Tibial artery (tissue), 4 donors: ENCODE measurements at regions not wholly inside any gene's neighbourhood (a gene's known extent, or its start where the extent isn't known, plus 50 kb on each side); places are given as distances from the start of the nearest gene placed in this dataset.

ENCODE experiments used
- DNase-seq, 2 donors: peaks; one replicate each; pipeline ENCODE4 v3.0.0-alpha.2; 2019
- H3K27ac ChIP-seq, 2 donors: fragments of 200-600 bp; sonication (generic) in 1 of 2; 1 replicate in 1 of 2; 2 replicates in 1 of 2; pipeline ENCODE4 v1.5.1; 2018 to 2019; ENCODE audit warnings: mild to moderate bottlenecking in 1 of 2
- H3K27me3 ChIP-seq, 2 donors: fragments of 200-600 bp; sonication (generic) in 1 of 2; one replicate each; pipeline versions ENCODE4 v1.5.1 to v1.6.0; 2016 to 2019
- H3K36me3 ChIP-seq, 3 donors: fragments of 200-600 bp; sonication (generic) in 2 of 3; one replicate each; pipeline ENCODE4 v1.5.1; 2016 to 2019; ENCODE audit warnings: mild to moderate bottlenecking in 2 of 3
- H3K4me1 ChIP-seq, 4 donors: fragments of 200-600 bp; sonication (generic) in 2 of 4; 1 replicate in 3 of 4; 2 replicates in 1 of 4; pipeline ENCODE4 v1.5.1; 2016 to 2019
- H3K4me3 ChIP-seq, 2 donors: fragments of 200-600 bp; sonication (generic) in 1 of 2; 1 replicate in 1 of 2; 2 replicates in 1 of 2; pipeline ENCODE4 v1.5.1; 2018 to 2019; ENCODE audit warnings: mild to moderate bottlenecking in 2 of 2
- H3K9me3 ChIP-seq, 3 donors: fragments of 200-600 bp; sonication (generic) in 1 of 3; one replicate each; pipeline ENCODE4 v1.5.1; 2016 to 2019
- CTCF ChIP-seq, 2 experiments: fragments of 200-600 bp in 1 of 2; fragments of 450-650 bp in 1 of 2; IDR thresholded peaks; one replicate each; pipeline ENCODE4 v1.5.1; 2017 to 2019; ENCODE audit warnings: antibody characterized with exemption in 2 of 2, mild to moderate bottlenecking in 1 of 2, moderate library complexity in 1 of 2
- intact Hi-C: fragments of 100-400 bp; cut with DNase I; formaldehyde crosslinking; loops from one replicate; pipeline ENCODE4 v1.15.0; 2023; ENCODE audit warnings: low total_unique reads

GRCh38 chr22:47284822-47285221 is 522.4 kb downstream of the TBC1D22A start:
- Histone ChIP-seq H3K9me3 (no peaks in the 10 kb centered on the region), H3K27me3 (peaks cover 0 to 49% of the 10 kb centered on the region in 2 donors), H3K4me1 (no peaks in the 10 kb centered on the region), H3K4me3 (no peak overlapping the region), H3K36me3 (no peaks in the 10 kb centered on the region), H3K27ac (no peak overlapping the region)
- TF ChIP-seq CTCF (IDR thresholded peaks at IDR 0.05), result no peak
- no peak for DNase-seq
- intact Hi-C loops, result no loop called here

- no peak for DNase-seq
- Histone ChIP-seq H3K9me3 (no peaks in the 10 kb centered on the region), H3K27ac (no peak overlapping the region), H3K4me3 (no peak overlapping the region), H3K36me3 (no peaks in the 10 kb centered on the region), H3K27me3 (peaks cover 0 to 51% of the 10 kb centered on the region in 2 donors), H3K4me1 (no peaks in the 10 kb centered on the region)
- no peak for TF ChIP-seq CTCF (IDR thresholded peaks at IDR 0.05)
- intact Hi-C loops, result no loop called here
Measured at GRCh38 chr22:47284360-47284759, 521.9 kb downstream of the TBC1D22A start.

GRCh38 chr22:47283616-47284270 is 521.3 kb downstream of the TBC1D22A start:
- Histone ChIP-seq H3K4me3 (no peak overlapping the region), H3K9me3 (no peaks in the 10 kb centered on the region), H3K27me3 (peaks cover 0 to 57% of the 10 kb centered on the region in 2 donors), H3K4me1 (no peaks in the 10 kb centered on the region), H3K36me3 (no peaks in the 10 kb centered on the region), H3K27ac (no peak overlapping the region)
- intact Hi-C loops, result no loop called here
- TF ChIP-seq CTCF (IDR thresholded peaks at IDR 0.05), result no peak
- no peak for DNase-seq

GRCh38 chr22:47282851-47283250 is 520.4 kb downstream of the TBC1D22A start:
- no peak for TF ChIP-seq CTCF (IDR thresholded peaks at IDR 0.05)
- H3K4me1 ChIP-seq, result no peaks in the 10 kb centered on the region
- intact Hi-C loops, result no loop called here

GRCh38 chr22:47282366-47282765 is 519.9 kb downstream of the TBC1D22A start:
- TF ChIP-seq CTCF (IDR thresholded peaks at IDR 0.05), result no peak
- peaks cover 0 to 69% of the 10 kb centered on the region in 2 donors for H3K27me3 ChIP-seq
- H3K36me3 ChIP-seq, result no peaks in the 10 kb centered on the region
- H3K27ac ChIP-seq, result no peak overlapping the region
- H3K9me3 ChIP-seq, result no peaks in the 10 kb centered on the region
- no peak overlapping the region for H3K4me3 ChIP-seq
- intact Hi-C loops, result no loop called here
- DNase-seq, result no peak
- no peaks in the 10 kb centered on the region for H3K4me1 ChIP-seq

More at GRCh38 chr22:47282851-47283250, 520.4 kb downstream of the TBC1D22A start:
- Histone ChIP-seq H3K4me3 (no peak overlapping the region), H3K27ac (no peak overlapping the region), H3K36me3 (no peaks in the 10 kb centered on the region), H3K9me3 (no peaks in the 10 kb centered on the region), H3K27me3 (peaks cover 0 to 64% of the 10 kb centered on the region in 2 donors)
- no peak for DNase-seq
